NCI-H1417 treated with DMSO at 0.1 percent for 48 hours (cell line): ENCODE measurements at regions not wholly inside any gene's neighbourhood (a gene's known extent, or its start where the extent isn't known, plus 50 kb on each side); places are given as distances from the start of the nearest gene placed in this dataset.
"Not testable (repeated sequence)": the region's sequence is repeated elsewhere in the genome, so short reads cannot be mapped to it uniquely, and the experiment has no call there.

ENCODE experiments used
- DNase-seq: peaks from one replicate; lab custom pipeline; 2025; lab: John Stamatoyannopoulos, UW

DNA sequence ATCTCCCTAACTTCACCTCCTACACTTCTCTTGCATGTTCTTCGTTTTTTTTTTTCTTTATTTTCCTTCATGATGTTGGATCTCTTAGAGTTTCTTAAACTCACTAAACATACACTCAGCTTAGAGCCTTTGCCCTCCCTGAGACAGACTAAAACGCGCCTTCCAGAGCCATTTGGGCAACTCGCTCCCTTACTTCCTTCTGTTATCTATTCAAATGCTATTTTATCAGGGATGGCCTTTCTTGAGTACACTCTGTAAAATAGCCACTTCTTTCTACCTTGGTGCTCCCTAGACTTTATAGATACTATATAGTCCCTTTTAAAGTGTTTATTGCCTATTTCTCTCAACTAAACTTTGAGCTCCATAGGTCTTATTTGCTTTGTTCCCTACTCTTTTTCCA is 598.2 kb upstream of the NECTIN3 start:
- DNase-seq, result no peak

- DNase-seq, result no peak
Measured at GRCh38 chr3:110474397-110474796, 597.2 kb upstream of the NECTIN3 start.

DNA sequence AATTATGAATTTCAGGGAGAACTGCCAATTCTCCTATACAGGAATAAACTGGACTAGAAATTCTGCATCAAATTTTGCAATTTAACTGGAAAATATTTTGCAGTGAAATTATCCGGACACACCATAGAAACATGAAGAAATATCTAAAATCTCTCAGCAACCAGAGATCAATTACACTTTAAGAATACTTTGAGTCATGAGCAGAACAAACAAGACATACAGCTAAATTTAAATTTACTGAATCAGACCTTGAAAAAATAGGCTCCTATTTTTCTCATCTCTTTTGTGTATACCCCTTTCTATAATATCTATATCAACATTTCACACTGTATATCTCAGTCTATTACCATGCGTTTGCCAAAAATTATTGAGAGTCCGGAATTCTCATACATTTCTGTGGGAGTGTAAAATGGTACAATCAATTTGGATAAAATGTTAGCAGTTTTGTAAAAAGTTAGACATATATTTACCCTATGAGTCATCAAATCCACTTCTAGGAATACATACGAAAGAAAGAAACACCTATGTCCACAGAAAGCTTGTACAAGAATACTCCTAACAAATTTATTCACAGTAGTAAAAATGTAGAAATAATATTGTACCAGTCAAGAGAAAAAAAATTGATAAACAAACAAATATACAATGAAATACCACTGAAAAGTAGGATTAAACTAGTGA is 593.1 kb upstream of the NECTIN3 start:
- DNase-seq, result no peak

DNA sequence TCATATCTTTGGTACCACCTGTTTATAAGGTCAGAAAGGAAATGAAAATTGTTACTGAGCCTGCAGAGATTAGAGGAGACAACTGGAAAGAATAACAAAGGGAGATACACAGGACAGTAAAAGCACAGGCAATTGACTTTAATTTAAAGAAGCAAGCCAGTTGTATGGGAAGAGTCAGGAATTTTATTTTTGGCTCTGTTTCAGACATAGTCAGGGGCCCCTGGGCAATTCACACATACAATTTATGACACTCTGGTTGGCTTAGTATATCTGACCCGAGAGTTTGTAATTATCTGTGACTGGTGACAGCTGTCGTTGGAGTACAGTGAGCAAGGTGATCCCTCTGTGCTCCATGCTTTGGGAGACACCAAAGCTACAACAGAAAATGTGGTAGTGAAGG is 591.9 kb upstream of the NECTIN3 start:
- no peak for DNase-seq

GRCh38 chr3:110485389-110485788 is 586.2 kb upstream of the NECTIN3 start:
- no peak for DNase-seq

- DNase-seq, result no peak
Measured at GRCh38 chr3:110487840-110488239, 583.8 kb upstream of the NECTIN3 start.

GRCh38 chr3:110491413-110491812 is 580.2 kb upstream of the NECTIN3 start:
- DNase-seq, result no peak

DNA sequence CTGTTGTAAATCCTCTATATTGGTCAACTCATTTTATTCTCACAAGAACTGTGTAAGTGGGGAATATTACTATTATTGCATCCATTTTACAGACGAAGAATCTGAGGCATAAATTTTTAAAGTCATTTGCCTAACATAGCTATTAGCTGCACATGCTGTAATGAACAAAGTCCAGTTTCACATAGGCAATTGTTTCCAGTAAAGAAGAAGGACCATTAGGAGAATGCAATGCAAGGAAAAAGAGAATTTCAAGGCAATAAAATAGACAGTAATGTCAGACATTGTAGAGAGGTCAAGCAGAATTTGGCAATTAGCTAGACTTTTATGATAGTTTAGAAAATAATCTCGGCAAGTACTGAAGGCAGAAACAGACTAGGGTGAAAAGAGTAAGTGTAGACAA is 578.7 kb upstream of the NECTIN3 start:
- DNase-seq, result no peak

- DNase-seq, result no peak
Measured at GRCh38 chr3:110493438-110494092, 578.1 kb upstream of the NECTIN3 start.

GRCh38 chr3:110494093-110494490 is 577.5 kb upstream of the NECTIN3 start:
- DNase-seq, result no peak

GRCh38 chr3:110494728-110495127 is 576.9 kb upstream of the NECTIN3 start:
- DNase-seq, result no peak

GRCh38 chr3:110495201-110495927 is 576.3 kb upstream of the NECTIN3 start:
- no peak for DNase-seq

- no peak for DNase-seq
Measured at GRCh38 chr3:110504401-110504800, 567.2 kb upstream of the NECTIN3 start.

DNA sequence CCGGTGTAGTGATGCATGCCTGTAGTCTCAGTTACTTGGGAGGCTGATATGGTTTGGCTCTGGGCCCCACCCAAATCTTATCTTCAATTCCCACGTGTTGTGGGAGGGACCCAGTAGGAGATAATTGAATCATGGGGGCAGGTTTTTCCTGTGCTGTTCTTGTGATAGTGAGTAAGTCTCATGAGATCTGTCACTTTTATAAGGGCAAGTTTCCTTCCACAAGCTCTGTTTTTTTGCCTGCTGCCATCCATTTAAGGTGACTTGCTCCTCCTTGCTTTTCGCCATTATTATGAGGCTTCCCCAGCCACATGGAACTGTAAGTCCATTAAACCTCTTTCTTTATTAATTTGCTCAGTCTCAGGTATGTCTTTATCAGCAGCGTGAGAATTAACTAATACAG is 566.7 kb upstream of the NECTIN3 start:
- DNase-seq, result no peak

- no peak for DNase-seq
Measured at GRCh38 chr3:110506890-110507289, 564.7 kb upstream of the NECTIN3 start.

DNA sequence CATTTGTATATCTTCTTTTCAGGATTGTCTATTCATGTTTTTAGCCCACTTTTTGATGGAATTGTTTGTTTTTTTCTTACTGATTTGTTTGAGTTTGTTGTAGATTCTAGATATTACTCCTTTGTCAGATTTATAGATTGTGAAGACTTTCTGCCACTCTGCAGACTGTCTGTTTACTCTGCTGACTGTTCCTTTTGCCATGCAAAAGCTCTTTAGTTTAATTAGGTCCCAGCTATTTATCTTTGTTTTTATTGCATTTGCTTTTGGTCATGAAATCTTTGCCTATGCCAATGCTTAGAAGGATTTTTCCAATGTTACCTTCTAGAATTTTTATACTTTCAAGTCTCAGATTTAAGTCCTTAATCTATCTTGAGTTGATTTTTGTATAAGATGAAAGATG is 564.0 kb upstream of the NECTIN3 start:
- not testable (repeated sequence) for DNase-seq

- no peak for DNase-seq
Measured at GRCh38 chr3:110512961-110513360, 558.7 kb upstream of the NECTIN3 start.

DNA sequence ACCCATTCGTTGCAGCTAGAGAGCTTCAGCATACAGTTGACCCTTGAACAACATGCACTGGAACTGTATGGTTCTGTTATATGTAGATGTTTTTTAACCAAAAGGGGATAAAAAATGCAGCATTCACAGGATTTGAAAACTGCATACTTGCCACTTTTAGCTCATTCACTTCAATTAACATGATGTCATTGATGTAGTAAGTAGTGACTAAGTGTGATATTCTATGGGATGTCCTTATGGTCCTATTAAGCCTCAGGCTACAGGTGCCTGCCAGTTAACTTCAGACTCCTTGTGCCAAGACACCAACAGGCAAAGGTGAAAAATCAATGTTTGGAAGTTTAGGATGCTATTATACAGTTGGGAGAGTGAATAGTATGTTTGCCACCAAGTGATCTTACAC is 553.6 kb upstream of the NECTIN3 start:
- DNase-seq, result no peak

GRCh38 chr3:110519071-110519470 is 552.5 kb upstream of the NECTIN3 start:
- no peak for DNase-seq

- no peak for DNase-seq
Measured at GRCh38 chr3:110521019-110521418, 550.6 kb upstream of the NECTIN3 start.

DNA sequence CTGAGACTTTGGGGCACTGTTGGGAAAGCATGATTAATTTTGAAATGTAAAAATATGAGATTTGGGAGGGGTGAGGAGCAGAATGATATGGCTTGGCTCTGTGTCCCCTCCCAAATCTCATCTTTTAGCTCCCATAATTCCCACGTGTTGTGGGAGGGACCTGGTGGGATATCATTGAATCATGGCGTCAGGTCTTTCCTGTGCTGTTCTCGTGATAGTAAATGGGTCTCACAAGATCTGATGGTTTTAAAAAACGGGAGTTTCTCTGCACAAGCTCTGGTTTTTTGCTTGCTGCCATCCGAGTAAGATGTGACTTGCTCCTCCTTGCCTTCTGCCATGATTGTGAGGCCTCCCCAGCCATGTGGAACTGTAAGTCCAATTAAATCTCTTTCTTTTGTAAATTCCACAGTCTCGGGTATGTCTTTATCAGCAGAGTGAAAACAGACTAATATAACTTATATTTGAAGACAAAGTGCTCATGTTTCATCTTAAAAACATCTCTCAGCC is 546.0 kb upstream of the NECTIN3 start:
- not testable (repeated sequence) for DNase-seq

DNA sequence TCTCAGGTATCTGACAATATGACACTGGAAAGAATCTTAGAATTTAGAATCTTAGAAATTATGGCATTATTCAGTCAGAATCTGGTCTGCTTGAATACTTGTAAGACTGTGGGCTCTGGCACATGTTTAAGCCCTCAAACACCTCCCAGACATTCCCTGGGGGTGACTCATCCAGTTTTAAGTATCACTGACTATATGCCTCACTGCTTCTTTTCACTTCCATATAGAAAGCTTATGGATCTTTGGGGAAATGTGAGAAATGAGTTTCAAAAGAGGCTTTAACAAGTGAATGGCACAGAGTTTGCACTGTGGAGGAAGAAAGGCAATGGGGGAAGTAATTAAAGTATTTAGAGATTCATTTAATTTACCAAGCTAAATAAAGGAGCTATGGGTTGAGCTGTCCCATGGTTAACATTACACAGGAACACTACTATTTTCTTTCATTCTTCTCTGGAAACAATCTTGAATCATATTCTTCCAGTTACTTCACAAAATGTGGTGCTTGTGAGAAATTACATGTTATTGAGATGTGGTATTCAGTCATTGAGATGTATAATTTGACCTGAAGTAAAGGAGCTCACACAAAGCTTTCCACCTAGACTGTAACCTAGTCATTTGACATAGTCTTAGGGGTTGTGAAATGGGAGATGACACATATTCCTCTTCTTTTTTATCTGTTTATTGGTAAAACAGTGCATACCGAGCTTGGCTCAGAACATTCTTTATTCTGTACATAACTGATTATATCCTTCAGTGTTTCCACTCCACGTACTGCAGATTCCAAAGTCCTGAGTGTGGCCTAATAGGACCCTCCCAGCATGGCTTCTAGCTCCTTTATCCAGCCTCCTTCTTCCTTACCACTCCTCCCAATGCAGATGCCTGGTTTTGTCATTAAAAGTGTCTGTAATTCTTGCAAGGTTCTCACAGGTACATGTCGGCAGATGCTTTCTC is 544.6 kb upstream of the NECTIN3 start:
- no peak for DNase-seq
